Fibroblast of skin of right biceps (primary cell): ENCODE measurements at regions not wholly inside any gene's neighbourhood (a gene's known extent, or its start where the extent isn't known, plus 50 kb on each side); places are given as distances from the start of the nearest gene placed in this dataset.

Experiments
- DNase-seq: peaks from one replicate; pipeline ENCODE4 v3.0.0-alpha.2; 2013

DNA sequence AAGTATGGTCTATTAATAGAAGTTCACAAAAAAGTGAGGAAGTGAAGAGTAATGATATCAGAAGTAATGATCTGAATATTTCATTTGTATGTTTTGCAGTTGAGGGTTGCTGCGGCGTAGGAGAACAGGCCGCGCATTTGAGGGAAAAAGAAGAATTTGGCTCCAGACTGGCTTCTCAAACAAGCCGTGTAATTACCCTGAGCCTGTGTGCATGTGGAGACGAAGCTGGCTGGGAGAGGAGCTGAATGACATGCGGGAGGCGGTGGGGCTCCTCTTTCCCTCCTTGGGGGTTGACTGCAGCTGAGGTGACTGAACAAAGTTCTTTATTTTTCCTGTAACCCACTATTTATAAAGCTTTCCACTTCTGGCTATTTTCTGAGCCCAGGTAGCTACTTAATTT, 115.5 kb upstream of the AFDN start:
- no peak for DNase-seq

DNA sequence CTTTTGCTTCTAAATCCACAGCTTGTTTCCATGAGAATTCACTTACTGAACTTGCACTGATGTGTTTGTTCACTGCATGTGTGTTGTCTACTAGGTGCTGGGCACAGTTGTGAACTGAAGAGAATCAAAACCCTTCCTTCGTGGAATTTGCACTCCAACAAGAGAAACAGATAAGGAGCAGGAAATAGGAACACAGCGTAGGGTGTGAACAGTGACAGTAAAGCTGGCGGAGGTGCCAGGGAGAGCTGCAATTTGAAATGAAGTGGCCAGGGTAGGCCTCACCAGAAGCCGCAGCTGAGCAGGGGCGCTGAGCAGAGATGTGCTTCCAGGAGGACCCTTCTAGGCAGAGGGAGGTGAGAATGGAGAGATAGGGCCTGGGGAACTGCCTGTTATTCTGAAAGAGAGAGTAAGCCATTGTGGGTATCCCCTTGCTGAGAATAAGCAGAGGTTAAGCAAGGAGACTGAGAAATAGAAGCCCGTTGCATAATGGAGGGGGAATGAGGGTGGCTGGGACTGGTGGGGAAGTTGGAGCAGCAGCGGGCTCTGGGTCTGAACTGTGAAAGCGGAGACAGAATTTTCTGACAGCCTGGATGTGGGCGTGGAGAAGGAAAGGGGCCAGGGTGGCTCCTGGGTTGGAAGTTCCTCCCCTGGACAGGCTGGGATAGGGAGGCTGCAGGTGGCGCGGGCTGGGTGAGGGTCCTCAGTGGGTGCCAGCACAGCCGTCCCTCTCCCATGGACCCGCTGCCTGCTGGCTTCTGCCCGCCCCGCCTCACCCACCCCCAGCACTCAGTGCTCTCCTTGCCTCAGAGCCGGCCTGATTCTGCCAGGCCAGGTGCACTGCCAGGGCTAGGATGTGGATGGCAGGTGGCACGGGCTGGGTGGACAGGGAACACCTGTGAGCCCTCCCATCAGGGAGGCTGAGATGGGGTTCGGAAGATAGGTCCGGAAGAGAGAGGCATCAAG, 114.7 kb upstream of the AFDN start:
- DNase-seq: no peak

DNA sequence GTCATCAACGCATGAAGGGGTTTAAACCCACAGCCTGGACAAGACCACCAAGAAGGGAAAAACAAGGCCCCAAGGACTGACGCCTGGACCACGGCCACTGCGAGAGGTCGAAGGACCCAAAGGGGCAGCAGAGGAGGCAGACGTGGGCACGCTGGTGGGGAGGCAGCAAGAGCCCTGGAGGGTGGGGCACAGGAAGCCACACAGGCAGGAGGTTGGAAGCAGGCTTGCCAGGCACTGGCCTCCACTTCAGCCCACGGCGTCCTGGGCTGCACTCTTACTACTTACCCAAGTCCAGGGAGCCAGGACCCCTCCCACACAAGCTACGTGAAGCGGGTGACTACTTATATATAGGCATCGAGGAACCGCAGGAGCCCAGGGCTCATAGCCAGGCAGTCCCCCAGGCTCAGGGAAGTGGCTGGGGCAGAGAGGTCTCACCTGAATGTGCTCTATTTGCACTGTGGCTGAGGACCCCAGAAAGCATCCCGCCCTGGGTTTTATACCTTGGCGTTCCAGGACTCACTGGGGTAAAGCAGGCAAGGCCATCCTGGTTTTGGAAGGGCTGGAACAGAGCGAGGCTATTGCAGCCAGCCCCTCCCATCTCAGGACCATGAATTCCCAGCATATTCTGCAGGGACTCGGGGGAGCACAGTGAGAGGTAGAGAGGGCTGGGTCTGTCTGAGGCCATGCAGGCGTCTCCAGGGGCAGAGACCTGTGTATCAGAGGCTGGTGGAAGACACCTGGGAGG, 113.8 kb upstream of the AFDN start:
- no peak for DNase-seq

DNA sequence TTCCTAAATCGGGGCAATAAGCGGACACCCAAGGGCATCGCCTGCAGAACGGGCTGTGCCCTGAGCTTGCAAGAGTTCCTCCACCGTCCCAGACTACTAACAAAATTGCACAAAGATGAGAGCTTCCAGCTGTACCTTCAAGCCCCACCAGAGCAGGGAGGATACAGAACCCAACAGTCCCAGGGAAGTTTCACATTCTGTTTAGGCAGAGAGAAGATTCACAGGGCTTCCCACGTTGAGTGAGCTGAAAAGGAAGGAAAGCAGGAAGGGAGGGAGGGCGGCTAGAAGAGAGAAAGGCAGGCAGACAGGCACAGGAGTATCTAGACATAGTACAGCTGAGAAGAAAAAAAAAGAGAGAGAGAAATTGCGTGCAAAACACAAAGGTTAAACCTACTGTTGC, 112.6 kb upstream of the AFDN start:
- DNase-seq: no peak

DNA sequence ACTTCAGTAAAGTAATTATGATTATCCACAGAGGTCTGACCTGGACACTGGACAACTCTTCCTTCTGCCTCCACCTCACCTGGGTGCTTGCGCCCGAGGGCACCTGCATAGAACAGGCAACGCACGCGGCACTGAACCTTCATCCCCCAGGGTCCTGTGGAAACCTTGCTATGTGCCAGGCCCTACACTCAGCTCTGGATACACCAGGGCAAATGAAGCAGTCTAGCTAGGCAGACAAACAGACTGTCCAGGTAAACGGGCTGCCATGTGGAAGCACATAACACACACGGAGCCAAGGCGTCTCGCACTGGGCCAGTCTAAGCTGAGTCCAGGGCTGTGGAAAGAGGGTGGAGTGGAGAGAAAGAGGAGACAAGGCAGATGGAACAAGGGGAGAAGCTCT, 109.3 kb upstream of the AFDN start:
- no peak for DNase-seq

DNA sequence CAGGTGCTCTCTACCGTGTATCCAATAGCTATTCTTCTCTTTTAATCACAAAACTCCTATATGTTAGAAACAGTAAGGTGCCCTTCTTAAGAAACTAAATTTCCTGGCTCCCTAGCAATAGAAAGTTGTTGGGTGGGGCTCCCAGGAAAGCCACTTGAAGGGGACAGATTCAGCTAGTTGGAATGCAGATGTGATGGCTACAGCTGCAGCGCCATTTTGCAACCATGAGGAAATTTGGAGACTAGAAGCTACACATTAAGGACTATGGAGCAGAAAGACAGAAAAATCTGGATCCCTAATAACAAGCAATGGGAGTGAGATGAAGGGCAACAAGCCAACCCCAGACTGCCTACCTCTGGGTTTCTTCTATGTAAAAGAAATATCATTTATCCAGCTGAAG, 108.8 kb upstream of the AFDN start:
- DNase-seq: no peak

DNA sequence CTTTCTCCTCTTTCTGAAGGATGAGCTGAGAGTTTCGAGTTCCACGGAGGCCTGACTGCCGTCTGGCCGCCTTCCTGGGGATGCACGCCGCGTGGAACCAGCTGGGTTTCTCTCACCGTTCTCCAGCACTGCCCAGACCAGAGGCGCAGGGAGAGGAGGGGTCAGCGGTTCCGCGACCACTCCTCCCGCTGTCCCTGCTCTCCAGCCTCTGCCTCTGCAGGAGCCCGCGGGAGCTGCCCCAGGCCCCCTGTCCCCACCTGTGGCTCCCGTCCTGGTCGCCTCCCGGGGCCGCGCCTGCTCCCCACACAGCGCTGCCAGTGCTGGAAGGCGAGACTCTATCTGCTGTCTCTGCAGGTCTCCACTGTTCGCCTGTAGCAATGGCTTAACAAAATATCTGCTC, 106.8 kb upstream of the AFDN start:
- DNase-seq: no peak

DNA sequence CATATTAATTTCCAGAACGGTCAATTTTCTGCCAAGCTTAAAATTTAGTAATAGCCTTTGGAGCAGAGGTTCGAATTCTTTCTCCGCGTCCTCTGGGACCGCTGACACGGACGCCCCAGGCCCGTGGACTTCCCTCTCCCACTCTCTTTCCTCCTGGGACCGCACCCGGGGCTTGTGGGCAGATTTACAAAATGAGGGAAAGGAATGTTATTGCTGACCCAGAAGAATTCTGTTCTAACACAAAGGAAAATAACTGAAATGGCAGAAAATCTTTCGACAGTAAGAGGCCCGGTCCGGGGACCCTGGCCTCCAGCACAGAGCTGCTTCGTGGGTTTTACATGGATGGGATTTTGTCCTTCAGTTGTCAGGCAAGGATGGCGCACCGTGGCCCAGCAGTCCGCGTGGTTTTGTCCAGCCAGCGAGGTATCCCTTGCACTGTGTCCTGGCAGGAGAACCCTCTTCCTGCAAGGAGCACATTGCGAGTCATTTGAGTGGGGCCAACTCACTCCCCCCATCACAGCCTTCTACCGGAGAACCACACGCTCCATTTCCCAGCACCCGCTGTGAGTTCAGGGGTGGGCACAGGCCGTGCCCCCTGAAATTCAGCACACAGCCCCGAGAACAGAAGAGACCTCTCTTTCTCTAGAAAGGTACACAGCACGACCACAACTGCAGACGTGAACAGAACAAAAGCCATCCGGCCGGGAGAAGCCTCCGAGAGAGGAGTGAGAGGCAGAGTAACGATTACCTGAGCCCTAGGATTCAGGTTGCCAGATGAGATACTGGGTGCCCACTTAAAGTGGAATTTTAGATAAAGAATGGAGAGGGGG, 106.0 kb upstream of the AFDN start:
- DNase-seq: no peak

DNA sequence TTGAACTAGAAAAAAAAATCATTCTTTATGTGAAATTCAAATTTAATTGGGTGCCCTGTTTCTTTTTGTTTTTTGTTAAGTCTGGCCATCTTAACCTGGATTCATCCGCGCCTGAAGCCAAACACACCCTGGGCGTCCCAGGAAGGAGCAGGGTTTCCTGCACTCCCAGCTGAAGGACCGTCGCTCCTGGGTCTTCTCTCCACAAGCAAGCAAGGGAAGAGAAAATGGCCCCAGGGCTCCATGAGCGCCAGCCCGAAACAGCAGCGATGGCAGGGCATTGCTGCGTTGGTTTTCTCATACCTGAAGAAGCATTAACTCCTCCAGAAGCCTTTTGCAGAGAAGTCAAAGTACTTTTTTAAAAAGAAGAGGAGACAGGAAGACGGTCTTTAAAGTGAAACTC, 105.4 kb upstream of the AFDN start:
- DNase-seq: no peak

DNA sequence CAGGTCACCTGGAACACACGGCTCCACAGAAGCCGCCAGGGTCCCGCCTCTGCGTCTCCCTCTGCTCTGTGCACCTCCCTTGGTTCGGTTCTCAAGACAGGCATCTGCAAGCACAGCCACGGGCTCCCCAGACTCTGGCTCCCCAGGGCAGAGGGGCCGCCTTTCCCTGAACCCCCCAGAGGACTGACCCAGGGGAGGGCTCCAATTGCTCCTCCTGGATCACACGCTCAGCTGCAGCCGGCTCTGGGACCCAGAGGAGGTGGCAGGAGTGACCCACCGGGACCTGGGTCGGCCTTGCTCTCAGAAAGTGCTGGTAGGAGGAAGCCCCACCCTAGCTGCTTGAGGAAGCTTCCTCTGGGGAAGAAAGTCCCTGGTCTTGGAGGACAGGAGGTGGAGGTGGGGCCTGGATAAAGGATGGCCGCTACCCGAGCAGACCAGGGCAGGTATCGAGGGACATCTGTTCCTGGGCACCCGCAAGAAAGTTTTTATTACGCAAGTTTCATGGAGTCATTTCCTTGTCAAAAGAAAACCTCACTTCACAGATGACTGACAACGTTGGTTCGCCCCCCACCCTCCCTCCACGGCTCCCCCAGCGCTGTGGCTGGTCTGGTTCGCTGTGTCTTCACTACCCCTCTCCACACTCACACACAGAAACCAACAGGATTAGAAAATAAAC, 103.9 kb upstream of the AFDN start:
- no peak for DNase-seq

DNA sequence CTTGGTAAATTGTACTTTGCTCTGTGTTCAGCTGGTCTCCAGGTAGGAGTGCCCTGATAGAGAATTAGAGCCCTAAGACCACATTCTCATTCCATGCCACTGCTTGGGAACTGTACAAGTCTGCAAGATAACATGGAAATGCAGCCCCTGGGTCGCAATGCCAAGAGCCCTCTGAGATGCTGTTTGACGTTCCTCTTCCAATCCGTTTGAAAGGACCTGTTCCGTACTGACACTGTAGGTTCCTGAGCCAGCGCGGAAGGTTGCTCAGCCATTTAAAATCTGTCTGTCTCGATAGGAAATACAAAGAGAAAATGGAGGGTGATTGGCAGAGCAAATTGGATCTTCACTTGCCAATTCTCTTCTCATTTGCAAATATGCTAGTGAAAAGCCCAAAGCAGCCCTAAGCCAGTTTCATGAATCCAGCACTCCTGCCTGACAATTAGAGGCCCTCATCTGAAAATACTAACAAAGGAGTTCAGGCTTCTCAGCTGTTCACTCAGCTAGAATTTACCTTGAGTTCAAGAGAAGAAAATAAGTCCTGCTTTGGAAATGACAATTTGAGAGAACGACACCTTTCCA, 100.6 kb upstream of the AFDN start:
- no peak for DNase-seq

DNA sequence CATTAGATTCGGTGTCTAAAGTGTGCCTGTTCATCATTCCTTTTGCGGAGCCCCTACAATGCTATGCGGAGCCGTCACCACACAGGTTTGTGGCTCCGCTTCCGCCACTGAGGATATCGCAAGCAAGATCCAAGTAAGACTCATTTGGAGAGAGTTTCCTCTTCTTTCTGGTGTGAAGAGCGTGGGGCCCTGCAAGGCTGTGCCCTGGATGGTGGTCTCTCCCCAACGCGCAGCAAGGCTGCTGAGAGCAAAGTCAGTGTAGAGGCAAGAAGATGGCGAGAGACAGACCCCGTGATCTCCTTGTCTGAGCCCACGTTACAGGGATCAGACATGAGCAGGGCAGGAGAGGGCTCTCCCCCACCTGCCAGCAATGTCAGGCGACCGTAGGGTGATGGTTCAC, 96.3 kb upstream of the AFDN start:
- DNase-seq: no peak

DNA sequence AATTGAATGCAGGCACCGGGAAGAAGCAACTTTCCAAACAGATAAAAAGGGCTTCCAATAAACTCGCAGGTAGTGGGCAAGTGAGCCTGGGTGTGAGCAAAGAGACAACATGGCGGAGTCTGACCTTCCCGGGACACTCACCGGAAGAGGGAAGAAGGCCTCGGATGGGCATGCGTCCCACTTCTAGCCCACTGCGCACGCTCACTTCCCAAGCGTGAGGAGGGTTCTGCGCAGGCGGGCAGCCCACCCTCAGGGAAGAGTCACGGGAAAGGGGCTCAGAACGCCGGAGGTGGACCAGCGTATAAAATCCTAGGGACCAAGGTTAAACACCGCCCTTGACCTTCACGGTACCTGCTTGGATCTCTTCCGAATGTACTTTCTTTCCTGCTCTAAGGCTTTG, 95.5 kb upstream of the AFDN start:
- no peak for DNase-seq

DNA sequence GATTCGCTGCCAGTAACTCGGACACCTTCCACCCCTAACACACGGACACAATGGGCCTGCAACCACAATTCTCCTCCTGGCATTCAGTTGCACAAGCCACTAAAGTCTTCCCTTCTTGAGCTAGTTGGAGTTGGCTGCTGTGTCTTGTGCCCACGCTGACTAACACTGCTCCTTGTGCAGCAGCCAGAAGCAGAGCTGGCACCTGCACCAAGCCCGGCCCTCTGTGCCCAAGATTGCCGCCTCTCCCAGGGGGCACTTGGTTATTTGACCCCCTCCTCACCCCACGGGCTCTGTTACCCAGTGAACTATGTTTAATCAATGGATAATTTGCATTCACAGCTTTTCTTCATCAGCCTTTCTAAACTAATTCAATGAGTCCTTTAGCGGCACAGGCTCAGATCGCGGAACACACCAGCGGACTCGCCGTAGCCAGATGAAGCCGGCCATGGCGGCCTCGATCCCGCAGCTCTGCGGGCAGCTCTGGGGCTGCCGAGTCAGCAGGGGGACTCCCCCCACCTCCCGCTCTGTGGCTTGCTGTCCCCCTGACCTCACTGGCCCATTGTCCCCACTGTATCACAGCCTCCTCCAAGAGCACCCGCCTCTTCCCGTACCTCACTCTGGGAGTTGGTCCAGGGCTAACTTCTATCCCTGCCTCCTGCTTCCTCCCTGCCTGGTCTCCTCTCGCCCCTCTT, 94.8 kb upstream of the AFDN start:
- DNase-seq: no peak

DNA sequence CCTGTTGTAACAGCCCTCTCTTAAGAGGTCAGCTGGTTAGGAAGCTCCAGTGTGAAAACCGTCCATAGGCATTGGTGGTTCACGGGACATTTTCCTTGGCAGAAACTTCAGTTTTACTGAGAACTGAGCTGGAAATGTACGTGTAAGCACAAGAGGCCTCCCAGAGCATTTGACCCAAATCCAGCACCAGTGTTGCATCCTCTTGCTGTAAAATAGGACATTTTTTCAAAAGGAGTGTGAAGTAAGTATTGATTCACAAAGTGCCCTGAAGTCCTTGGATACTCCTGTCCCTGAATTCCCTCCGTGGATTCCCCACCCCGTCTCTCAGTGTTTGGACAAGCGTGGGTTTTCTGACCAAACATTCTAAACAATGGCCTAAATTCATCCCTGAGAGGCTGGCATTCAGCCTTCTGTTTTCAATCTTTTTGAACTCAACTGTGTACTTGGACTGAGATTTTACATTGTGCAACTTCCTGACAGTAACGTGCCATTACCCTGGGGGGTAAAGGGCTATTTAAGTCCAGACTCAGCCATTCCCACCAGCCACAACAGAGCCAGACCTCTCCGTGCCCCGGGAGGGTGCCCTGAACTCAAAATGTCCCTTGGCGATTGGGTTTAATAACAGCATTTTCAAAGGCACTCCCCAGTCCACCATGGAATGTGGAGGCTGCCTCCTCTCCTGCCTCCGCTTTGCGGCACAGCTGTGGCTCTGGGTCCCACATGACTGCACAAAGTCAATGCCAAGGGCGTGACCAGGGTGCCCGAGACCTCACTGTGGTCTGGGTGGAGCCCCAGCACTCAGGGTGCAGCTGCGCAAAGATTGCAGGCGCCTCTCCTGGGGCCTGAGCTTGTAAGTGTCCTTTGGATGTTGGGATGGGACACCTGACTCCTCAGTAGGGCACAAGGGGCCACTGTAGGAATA, 92.7 kb upstream of the AFDN start:
- DNase-seq: no peak

DNA sequence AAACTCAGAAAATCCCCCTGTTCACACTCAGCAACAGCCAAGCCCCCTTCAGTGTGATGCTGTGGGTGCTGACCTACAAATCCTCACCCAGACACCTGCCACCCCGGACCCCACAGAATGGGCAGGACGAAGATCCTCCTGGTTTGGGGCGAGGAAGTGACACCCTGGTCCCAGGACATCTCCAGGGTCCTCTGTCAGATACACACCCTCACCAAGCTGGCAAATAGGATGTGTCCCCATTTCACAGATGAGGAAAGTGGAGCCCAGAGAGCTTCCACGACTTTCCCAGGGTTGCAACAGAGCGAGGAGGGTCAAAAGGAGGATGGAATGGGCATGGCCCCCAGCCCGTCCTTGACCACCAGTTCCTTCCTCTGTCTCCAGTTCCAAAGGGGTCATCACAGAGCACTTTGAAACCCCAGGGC, 92.0 kb upstream of the AFDN start:
- DNase-seq: no peak

DNA sequence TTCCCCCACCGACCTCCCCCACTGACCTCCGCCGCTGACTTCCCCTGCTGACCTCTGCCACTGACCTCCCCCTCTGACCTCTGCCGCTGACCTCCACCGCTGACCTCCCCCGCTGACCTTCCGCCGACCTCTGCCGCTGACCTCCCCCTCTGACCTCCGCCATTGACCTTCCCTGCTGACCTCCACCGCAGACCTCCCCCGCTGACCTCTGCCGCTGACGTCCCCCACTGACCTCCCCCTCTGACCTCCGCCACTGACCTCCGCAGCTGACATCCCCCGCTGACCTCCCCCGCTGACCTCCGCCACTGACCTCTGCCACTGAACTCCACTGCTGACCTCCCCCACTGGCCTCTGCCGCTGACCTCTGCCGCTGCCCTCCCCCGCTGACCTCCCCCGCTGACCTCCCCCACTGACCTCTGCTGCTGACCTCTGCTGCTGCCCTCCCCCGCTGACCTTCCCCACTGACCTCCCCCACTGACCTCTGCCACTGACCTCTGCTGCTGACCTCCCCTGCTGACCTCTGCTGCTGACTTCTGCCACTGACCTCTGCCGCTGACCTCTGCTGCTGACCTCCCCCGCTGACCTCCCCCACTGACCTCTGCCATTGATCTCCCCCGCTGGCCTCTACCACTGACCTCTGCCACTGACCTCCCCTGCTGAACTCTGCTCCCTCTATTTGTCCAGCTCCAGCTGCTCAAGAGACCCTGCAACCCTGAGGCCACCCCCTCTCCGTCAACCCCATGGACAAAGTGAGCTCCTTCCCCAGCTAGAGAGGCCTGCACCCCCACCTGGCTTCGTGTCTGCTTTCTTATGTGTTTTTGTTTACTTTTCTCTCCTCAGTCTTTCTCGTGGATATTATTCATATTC, 91.4 kb upstream of the AFDN start:
- DNase-seq: no peak

DNA sequence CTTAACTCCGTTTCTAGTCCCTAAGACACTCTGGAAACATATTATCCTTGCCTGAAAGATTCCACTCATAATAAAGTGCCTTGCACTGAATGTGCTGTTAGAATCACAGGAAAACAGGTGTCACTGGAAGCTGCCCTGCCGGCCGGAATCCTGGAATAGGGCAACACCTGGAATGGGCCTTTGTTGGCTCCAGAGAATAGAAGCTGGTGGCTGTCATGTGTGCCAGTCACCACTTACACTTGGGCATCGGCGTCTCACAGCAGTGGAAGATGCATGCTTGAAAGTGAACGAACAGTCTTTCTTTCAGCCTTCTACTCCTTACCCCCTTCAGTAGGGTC, 90.8 kb upstream of the AFDN start:
- DNase-seq: no peak

DNA sequence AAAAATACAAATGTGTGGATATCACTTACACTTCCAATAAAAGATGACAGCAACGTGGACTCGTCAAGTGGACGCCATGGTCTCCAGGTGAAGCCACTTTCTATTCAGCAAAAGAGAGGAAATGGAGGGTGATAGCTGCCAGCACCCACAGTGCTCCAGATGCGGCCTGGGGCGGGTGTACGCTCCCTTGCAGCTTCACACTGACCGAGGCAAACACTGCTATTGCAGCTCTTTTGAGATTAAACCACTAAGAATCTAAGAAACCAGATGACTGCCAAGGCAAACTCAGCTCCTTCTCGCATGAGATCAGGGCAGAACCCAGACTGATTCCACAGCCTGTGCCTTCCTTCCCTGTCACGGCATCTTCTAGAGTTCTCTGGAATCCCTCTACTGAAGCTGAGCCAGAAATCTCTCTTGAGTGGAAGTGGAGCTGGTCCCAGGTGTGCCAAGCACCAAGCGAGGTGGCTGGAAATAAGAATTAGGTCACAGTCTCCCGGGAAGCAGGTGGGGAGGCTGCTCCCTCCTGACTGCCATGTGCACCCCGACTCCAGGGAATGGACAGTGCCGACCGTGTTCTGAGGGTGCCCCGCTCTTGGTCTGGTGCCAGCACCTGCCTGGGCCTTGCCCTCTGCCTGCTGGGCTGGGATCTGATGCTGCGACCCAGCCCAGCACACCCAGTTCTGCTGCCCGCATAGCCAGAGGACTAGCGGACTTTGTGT, 90.1 kb upstream of the AFDN start:
- DNase-seq: no peak
